PC-9 (cell line): ENCODE measurements at regions not wholly inside any gene's neighbourhood (a gene's known extent, or its start where the extent isn't known, plus 50 kb on each side); places are given as distances from the start of the nearest gene placed in this dataset.

ENCODE experiments used
- BruUV-seq: library from RNA; stranded (reverse); fragments of 400-500 nt; replicated peaks from 2 replicates; lab custom pipeline; 2021; lab: Mats Ljungman, UMichigan
- CTCF ChIA-PET: fragments of 300-600 bp; sonication (Branson Sonifier 250); formaldehyde crosslinking; loops from one replicate; lab custom pipeline; 2022; ENCODE audit warnings: antibody characterized with exemption; lab: Charles Lee
- POLR2A ChIA-PET: fragments of 300-600 bp; sonication (Branson Sonifier 250); formaldehyde crosslinking; loops from one replicate; lab custom pipeline; 2022; ENCODE audit warnings: antibody characterized with exemption; ENCODE audit not compliant: unreplicated experiment; lab: Charles Lee
- DNase-seq, 2 experiments: peaks; one replicate each; pipeline versions ENCODE4 v3.0.0 to v3.0.0-alpha.2; 2015 to 2022; ENCODE audit warnings: mixed read lengths in 1 of 2
- H2AFZ ChIP-seq: fragments of 200-600 bp; sonication (generic); 2 replicates; pipeline ENCODE4 v1.8.1; 2017; ENCODE audit warnings: antibody characterized with exemption
- H3F3A ChIP-seq: fragments of 200-600 bp; sonication (generic); 2 replicates; pipeline ENCODE4 v1.8.1; 2017; ENCODE audit warnings: antibody characterized with exemption, mild to moderate bottlenecking, low read depth; ENCODE audit not compliant: insufficient read depth
- H3K27ac ChIP-seq: fragments of 200-600 bp; sonication (generic); 2 replicates; pipeline ENCODE4 v1.6.1; 2016; ENCODE audit warnings: mixed run types
- H3K27me3 ChIP-seq: fragments of 200-600 bp; sonication (generic); 2 replicates; pipeline ENCODE4 v1.6.1; 2016; ENCODE audit warnings: low read depth, mixed run types; ENCODE audit not compliant: insufficient read depth
- H3K36me3 ChIP-seq: fragments of 200-600 bp; sonication (generic); 2 replicates; pipeline ENCODE4 v1.6.1; 2016; ENCODE audit warnings: low read depth, mixed run types
- H3K4me1 ChIP-seq: fragments of 200-600 bp; sonication (generic); replicated peaks from 2 replicates; pipeline ENCODE4 v1.6.1; 2016; ENCODE audit warnings: mixed run types; ENCODE audit not compliant: insufficient read depth
- H3K4me2 ChIP-seq: fragments of 200-600 bp; sonication (generic); 2 replicates; pipeline ENCODE4 v1.6.1; 2017; ENCODE audit warnings: mixed run types
- H3K4me3 ChIP-seq: fragments of 200-600 bp; sonication (generic); 2 replicates; pipeline ENCODE4 v1.6.1; 2016; ENCODE audit warnings: mixed run types
- H3K79me2 ChIP-seq: fragments of 200-600 bp; sonication (generic); 2 replicates; pipeline ENCODE4 v1.6.1; 2017; ENCODE audit warnings: low read depth, mixed run types
- H3K9me2 ChIP-seq: fragments of 200-600 bp; sonication (generic); 2 replicates; pipeline ENCODE4 v1.8.1; 2017; ENCODE audit warnings: mild to moderate bottlenecking; ENCODE audit not compliant: insufficient read depth
- H3K9me3 ChIP-seq: fragments of 200-600 bp; sonication (generic); 2 replicates; pipeline ENCODE4 v1.8.1; 2016; ENCODE audit warnings: low read depth; ENCODE audit not compliant: insufficient read depth
- H4K20me1 ChIP-seq: fragments of 200-600 bp; sonication (generic); 2 replicates; pipeline ENCODE4 v1.8.1; 2017; ENCODE audit not compliant: insufficient read depth
- CTCF ChIP-seq: fragments of 200-600 bp; sonication (generic); conservative IDR thresholded peaks from 2 replicates; pipeline ENCODE4 v1.6.1; 2017; ENCODE audit warnings: mixed run types, antibody characterized with exemption, mild to moderate bottlenecking, moderate library complexity
- EZH2 ChIP-seq: fragments of 200-600 bp; sonication (generic); IDR thresholded peaks from 2 replicates; pipeline ENCODE4 v1.8.0; 2017; ENCODE audit warnings: antibody characterized with exemption, low read depth
- intact Hi-C: fragments of 100-400 bp; cut with micrococcal nuclease; formaldehyde crosslinking; loops from one replicate; pipeline ENCODE4 v1.10.0; 2022; ENCODE audit not compliant: unreplicated experiment

GRCh38 chr16:86740906-86741799 is 162.8 kb downstream of the FOXL1 start:
- Histone ChIP-seq H3K4me1 (no peaks in the 10 kb centered on the region), H3K27ac (no peak overlapping the region), H3K36me3 (no peaks in the 10 kb centered on the region), H3K9me2 (no peaks in the 10 kb centered on the region), H3K9me3 (no peaks in the 10 kb centered on the region), H2AFZ (no peak overlapping the region), H3K4me2 (no peak overlapping the region), H3K4me3 (no peak overlapping the region), H3F3A (no peaks in the 10 kb centered on the region), H4K20me1 (no peaks in the 10 kb centered on the region), H3K79me2 (no peaks in the 10 kb centered on the region), H3K27me3 (peaks cover 76% of the 10 kb centered on the region)
- ChIA-PET POLR2A (no interaction called here), CTCF (no interaction called here)
- intact Hi-C loops: no loop called here
- TF ChIP-seq CTCF (no peak), EZH2 (no peak)
- no TSS peak for BruUV-seq
- DNase-seq: no peak

GRCh38 chr16:86747761-86748160 is 169.4 kb downstream of the FOXL1 start:
- no TSS peak for BruUV-seq
- no peaks in the 10 kb centered on the region for H3K79me2 ChIP-seq
- TF ChIP-seq CTCF (no peak), EZH2 (no peak)
- H3K4me1 ChIP-seq: no peaks in the 10 kb centered on the region
- H3K9me3 ChIP-seq: no peaks in the 10 kb centered on the region
- intact Hi-C loops: no loop called here
- H3F3A ChIP-seq: no peaks in the 10 kb centered on the region
- no peak overlapping the region for H3K4me2 ChIP-seq
- POLR2A ChIA-PET: no interaction called here
- no peak for DNase-seq
- no peak overlapping the region for H3K27ac ChIP-seq
- no peak overlapping the region for H2AFZ ChIP-seq
- H3K9me2 ChIP-seq: no peaks in the 10 kb centered on the region
- CTCF ChIA-PET: no interaction called here
- no peak overlapping the region for H3K4me3 ChIP-seq
- no peaks in the 10 kb centered on the region for H3K36me3 ChIP-seq
- peaks cover 69% of the 10 kb centered on the region for H3K27me3 ChIP-seq
- no peaks in the 10 kb centered on the region for H4K20me1 ChIP-seq

- Histone ChIP-seq H3K79me2 (no peaks in the 10 kb centered on the region), H3K4me1 (no peaks in the 10 kb centered on the region), H3K9me3 (no peaks in the 10 kb centered on the region), H3K4me2 (no peak overlapping the region), H3K27me3 (peaks cover 73% of the 10 kb centered on the region), H2AFZ (no peak overlapping the region), H3K27ac (no peak overlapping the region), H3F3A (no peaks in the 10 kb centered on the region), H4K20me1 (no peaks in the 10 kb centered on the region), H3K36me3 (no peaks in the 10 kb centered on the region), H3K4me3 (no peak overlapping the region), H3K9me2 (no peaks in the 10 kb centered on the region)
- ChIA-PET POLR2A (no interaction called here), CTCF (no interaction called here)
- no peak for DNase-seq
- intact Hi-C loops: no loop called here
- BruUV-seq: no TSS peak
- TF ChIP-seq EZH2 (no peak), CTCF (no peak)
Observed at GRCh38 chr16:86748652-86749051, 170.3 kb downstream of the FOXL1 start.
